KMS-11 (cell line): ENCODE measurements at regions not wholly inside any gene's neighbourhood (a gene's known extent, or its start where the extent isn't known, plus 50 kb on each side); places are given as distances from the start of the nearest gene placed in this dataset.

Source experiments
- H2AFZ ChIP-seq: fragments of 200-600 bp; sonication (generic); 2 replicates; pipeline ENCODE4 v1.6.1; 2016; ENCODE audit warnings: antibody characterized with exemption, mixed run types, low read depth
- H3K27ac ChIP-seq: fragments of 200-600 bp; sonication (generic); 2 replicates; pipeline ENCODE4 v1.6.1; 2016; ENCODE audit warnings: mild to moderate bottlenecking, mixed run types
- H3K27me3 ChIP-seq: fragments of 200-600 bp; sonication (generic); 2 replicates; pipeline ENCODE4 v1.6.1; 2017; ENCODE audit warnings: mild to moderate bottlenecking, low read depth, mixed run types, moderate library complexity; ENCODE audit not compliant: insufficient read depth
- H3K36me3 ChIP-seq: fragments of 200-600 bp; sonication (generic); 2 replicates; pipeline ENCODE4 v1.6.1; 2017; ENCODE audit warnings: mild to moderate bottlenecking, mixed run types; ENCODE audit not compliant: insufficient read depth
- H3K4me1 ChIP-seq: fragments of 200-600 bp; sonication (generic); 2 replicates; pipeline ENCODE4 v1.6.1; 2016; ENCODE audit warnings: mild to moderate bottlenecking, low read depth, mixed run types; ENCODE audit not compliant: poor library complexity, severe bottlenecking
- H3K4me2 ChIP-seq: fragments of 200-600 bp; sonication (generic); 2 replicates; pipeline ENCODE4 v1.7.0; 2016; ENCODE audit warnings: mild to moderate bottlenecking, mixed run types
- H3K4me3 ChIP-seq: fragments of 200-600 bp; sonication (generic); IDR thresholded peaks from 2 replicates; pipeline ENCODE4 v1.6.1; 2017; ENCODE audit warnings: low read depth, low read length, mixed read lengths; ENCODE audit not compliant: insufficient read depth
- H3K79me2 ChIP-seq: fragments of 200-600 bp; sonication (generic); 2 replicates; pipeline ENCODE4 v1.6.1; 2016; ENCODE audit warnings: low read depth, mixed run types; ENCODE audit not compliant: insufficient read depth
- H3K9ac ChIP-seq: fragments of 200-600 bp; sonication (generic); 2 replicates; pipeline ENCODE4 v1.6.1; 2016; ENCODE audit warnings: mild to moderate bottlenecking, mixed run types
- H4K20me1 ChIP-seq: fragments of 200-600 bp; sonication (generic); 2 replicates; pipeline ENCODE4 v1.6.1; 2016; ENCODE audit warnings: mild to moderate bottlenecking, mixed run types; ENCODE audit not compliant: insufficient read depth
- CTCF ChIP-seq: fragments of 200-600 bp; sonication (generic); conservative IDR thresholded peaks from 2 replicates; pipeline ENCODE4 v1.6.1; 2017; ENCODE audit warnings: low read depth, mild to moderate bottlenecking, antibody characterized with exemption, low read length, moderate library complexity, mixed read lengths

- Histone ChIP-seq H3K36me3 (no peaks in the 10 kb centered on the region), H3K27me3 (no peaks in the 10 kb centered on the region), H3K79me2 (no peaks in the 10 kb centered on the region), H3K27ac (no peak overlapping the region), H4K20me1 (no peaks in the 10 kb centered on the region), H2AFZ (no peak overlapping the region), H3K4me1 (no peaks in the 10 kb centered on the region), H3K4me2 (no peak overlapping the region), H3K9ac (no peak overlapping the region), H3K4me3 (no peak overlapping the region)
- no peak for TF ChIP-seq CTCF
Observed at GRCh38 chr6:21868226-21868625, 274.7 kb downstream of the SOX4 start.

GRCh38 chr6:21869085-21869771 lies 275.7 kb downstream of the SOX4 start:
- no peak overlapping the region for H3K9ac ChIP-seq
- no peaks in the 10 kb centered on the region for H3K4me1 ChIP-seq
- no peaks in the 10 kb centered on the region for H3K27me3 ChIP-seq
- no peak for TF ChIP-seq CTCF
- H3K4me3 ChIP-seq = no peak overlapping the region
- no peak overlapping the region for H3K4me2 ChIP-seq
- no peaks in the 10 kb centered on the region for H3K36me3 ChIP-seq
- H3K27ac ChIP-seq = no peak overlapping the region
- H2AFZ ChIP-seq = no peak overlapping the region
- no peaks in the 10 kb centered on the region for H3K79me2 ChIP-seq
- no peaks in the 10 kb centered on the region for H4K20me1 ChIP-seq

GRCh38 chr6:21870076-21870730 lies 276.7 kb downstream of the SOX4 start:
- Histone ChIP-seq H2AFZ (no peak overlapping the region), H3K9ac (no peak overlapping the region), H3K27me3 (no peaks in the 10 kb centered on the region), H3K36me3 (no peaks in the 10 kb centered on the region), H3K79me2 (no peaks in the 10 kb centered on the region), H3K4me3 (no peak overlapping the region), H3K4me1 (no peaks in the 10 kb centered on the region), H3K27ac (no peak overlapping the region), H4K20me1 (no peaks in the 10 kb centered on the region), H3K4me2 (no peak overlapping the region)
- no peak for TF ChIP-seq CTCF

GRCh38 chr6:21871831-21872230 lies 278.3 kb downstream of the SOX4 start:
- Histone ChIP-seq H3K27me3 (no peaks in the 10 kb centered on the region), H3K4me3 (no peak overlapping the region), H3K36me3 (no peaks in the 10 kb centered on the region), H3K79me2 (no peaks in the 10 kb centered on the region), H3K9ac (no peak overlapping the region), H3K27ac (no peak overlapping the region), H2AFZ (no peak overlapping the region), H3K4me2 (no peak overlapping the region), H4K20me1 (no peaks in the 10 kb centered on the region), H3K4me1 (no peaks in the 10 kb centered on the region)
- no peak for TF ChIP-seq CTCF
